Amygdala (tissue), 56 donors: ENCODE measurements at regions not wholly inside any gene's neighbourhood (a gene's known extent, or its start where the extent isn't known, plus 50 kb on each side); places are given as distances from the start of the nearest gene placed in this dataset.
"Not testable (repeated sequence)": the region's sequence is repeated elsewhere in the genome, so short reads cannot be mapped to it uniquely, and the experiment has no call there.

Source experiments
- DNase-seq, 56 donors: peaks; one replicate each; lab custom pipeline; 2025; lab: John Stamatoyannopoulos, UW

- no peak for DNase-seq
These were observed 349.3 kb upstream of the SOX2 start for GRCh38 chr3:181362378-181362777.

- DNase-seq: peak in 1 of 56 donors; percentile 14
These were observed 353.2 kb upstream of the SOX2 start for GRCh38 chr3:181358562-181358961.

DNA sequence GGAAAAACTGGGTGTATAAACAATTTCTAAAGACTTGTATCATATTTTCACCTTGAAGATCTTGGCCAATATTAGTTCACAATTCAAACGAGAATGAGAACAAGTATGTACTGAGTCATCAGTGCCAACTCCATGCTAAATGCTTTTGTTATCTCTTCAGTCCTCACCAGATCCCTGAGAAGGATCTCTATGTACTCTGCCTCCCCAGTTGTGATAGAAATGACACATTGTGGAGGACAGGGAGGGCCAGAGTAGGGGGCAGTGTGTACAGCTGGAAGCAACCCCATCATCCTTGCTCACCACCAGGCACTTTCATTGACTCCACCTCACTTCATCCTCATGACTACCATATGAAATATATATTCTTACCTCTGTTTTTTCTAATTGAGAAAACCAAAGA lies 353.7 kb upstream of the SOX2 start:
- DNase-seq: no peak

DNA sequence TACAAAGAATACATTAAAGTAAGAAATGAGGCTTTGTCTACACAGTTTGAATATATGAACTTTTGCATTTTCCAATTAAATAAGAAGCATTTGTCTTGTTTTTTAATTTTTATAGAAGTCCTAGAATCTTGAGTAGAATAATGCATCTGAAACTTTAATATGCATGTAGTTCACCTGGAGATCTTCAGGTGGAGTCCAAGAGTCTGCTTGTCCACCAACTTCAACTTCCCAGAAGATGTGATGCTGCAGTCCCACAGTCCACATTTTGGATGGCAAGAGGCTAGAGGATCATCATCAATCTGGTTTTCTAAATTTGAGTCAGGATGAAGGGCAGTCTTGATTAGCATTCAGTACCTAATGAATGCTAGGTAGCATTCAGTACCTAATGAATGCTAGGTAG lies 357.6 kb upstream of the SOX2 start:
- DNase-seq: no peak

DNA sequence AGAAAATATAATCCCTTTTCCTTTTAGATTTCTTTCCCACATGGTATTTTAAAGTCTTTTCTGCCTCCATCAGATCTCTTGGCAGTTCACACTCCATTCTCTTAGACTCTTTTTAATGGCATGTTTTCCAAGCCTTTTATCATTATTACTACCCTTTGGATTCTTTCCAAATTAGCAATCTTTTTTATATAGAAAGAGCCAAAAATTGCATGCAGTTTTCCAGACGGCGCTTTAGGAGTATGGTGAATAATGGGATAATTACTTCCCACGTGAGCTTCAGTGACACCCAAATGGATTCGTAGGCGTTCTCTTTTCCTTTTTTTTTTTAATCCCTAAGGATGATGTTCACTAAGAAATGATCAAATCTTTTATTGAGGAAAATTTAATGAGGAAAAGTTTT lies 354.8 kb upstream of the DNAJC19 start:
- DNase-seq: no peak

GRCh38 chr3:181336597-181336996 lies 347.1 kb upstream of the DNAJC19 start:
- DNase-seq: no peak

DNA sequence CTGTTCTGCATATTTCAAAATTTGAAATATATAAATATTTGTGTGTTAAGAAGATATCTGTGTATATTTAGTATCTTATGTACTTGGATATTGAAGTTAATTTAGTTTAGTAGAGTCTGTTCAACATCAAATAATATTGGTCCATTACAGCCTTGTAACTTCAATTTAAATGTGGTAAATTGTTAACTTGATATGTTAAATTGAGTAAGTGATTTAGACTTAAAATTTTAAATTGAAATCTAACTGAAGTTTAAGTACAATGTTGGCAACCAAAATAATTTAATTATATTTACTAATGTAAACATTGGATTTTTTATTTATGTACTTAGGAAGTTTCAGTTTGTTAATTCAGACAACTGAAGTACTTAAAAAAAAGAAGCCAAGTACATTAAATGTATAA lies 343.9 kb upstream of the DNAJC19 start:
- no peak for DNase-seq

DNA sequence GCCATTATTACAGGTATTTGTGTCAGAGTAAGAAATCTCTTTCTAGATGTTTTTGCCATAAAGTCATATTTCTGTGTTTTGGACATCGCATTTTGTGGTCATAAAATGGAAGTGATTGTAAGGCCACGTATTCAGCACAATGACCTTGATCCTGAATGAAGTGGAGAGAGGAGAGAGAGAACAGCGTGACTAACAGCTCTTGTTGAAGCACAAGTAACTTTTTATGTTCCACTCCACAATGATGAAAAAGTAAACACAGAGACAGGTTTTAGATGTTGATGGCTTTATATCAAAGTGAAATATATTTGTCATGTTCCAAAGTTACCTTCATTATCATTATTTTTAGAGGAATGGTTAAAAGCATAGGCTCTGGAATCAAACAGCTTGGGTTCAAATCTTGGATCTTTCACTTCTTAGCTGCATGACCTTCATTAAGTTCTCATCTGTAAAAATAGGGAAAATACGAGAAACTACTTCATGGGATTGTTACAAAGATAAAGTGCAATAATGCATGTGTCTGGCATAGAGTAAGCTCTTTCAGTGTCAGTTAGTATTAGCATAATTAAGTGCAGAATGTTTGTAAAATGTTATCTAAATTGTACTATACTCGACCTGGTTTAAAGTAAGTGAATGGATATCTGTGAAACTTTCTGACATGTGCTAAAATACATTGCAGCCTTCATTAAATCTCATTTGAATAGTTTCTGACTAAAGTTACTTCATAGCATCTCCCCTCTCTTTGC lies 341.5 kb upstream of the DNAJC19 start:
- no peak for DNase-seq

DNA sequence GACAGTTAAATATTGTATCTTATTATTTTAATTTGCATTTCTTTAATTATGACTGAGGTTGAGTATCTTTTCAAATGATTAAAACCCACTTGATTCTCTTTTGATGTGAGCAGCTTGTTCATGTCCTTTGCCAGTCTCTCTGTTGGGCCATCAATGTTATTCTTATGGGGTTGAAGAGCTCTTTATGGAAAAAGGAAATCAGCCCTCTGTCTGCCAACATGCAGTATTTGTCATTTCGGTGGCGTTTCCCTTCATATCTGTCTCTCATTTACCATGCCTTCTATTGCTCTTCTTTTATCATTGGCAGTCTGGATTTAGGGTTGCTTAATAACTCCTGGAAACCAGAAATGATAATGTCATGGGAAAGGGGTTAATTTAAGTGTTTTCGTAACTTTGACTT lies 340.7 kb upstream of the DNAJC19 start:
- no peak for DNase-seq

- no peak for DNase-seq
These were observed 339.5 kb upstream of the DNAJC19 start for GRCh38 chr3:181329024-181329423.

DNA sequence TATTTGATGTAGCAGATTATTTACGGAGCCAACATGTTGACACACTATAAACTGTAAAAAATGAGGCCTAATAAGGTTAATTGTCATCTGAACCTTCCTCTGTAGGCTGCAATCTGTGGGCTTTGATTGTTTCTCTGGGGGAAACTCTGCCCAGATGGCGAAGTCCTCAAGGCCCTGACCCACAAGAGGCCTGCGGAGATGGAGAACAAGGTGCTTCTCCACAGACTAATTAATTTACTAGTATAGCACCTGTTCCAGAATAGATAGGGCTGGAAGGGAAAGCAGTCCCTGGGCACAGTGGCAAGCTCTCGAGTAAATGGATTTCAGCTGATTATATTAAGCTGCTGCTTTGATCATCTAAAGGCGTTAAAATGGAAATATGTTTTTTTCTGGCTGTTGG lies 338.8 kb upstream of the DNAJC19 start:
- DNase-seq: no peak

GRCh38 chr3:181327349-181327748 lies 337.8 kb upstream of the DNAJC19 start:
- DNase-seq: no peak

GRCh38 chr3:181326637-181327223 lies 337.2 kb upstream of the DNAJC19 start:
- DNase-seq: peak in 5 of 56 donors; percentile 8 to 73 (median 15)

- DNase-seq: not testable (repeated sequence)
These were observed 335.0 kb upstream of the DNAJC19 start for GRCh38 chr3:181324516-181324915.

DNA sequence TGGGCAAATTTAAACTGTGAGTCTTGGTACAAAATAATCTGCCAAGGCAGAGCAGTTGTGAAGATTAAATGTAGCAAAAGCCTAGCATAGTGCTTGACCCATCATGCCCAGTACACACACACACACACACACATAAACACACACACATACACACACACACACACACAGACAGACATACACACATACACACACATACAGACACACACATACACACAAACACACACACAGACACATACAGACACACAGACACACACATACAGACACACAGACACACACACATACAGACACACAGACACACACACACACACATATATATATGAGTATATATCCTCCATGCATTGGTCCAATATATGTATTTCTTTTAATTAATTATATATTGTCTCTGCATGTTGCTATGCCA lies 328.8 kb upstream of the DNAJC19 start:
- DNase-seq: no peak

GRCh38 chr3:181317508-181317907 lies 328.0 kb upstream of the DNAJC19 start:
- DNase-seq: no peak

DNA sequence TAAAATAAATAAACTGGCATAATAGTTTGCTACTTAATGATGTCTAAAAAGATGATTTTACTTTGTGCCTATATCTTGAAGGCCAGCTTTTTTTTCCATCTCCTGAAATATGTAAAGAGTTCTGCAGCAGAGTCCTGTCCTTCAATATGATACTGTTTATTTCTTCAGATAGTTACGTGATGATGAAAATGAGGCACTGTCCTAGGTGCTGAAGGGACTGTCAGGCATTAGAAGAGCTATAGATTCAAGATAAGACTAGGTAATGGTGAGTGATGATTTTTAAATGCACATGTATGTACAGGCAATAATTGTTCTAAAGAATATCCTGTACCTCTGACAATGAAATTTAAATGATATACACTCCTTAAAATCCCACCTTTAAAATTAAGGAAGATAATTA lies 326.9 kb upstream of the DNAJC19 start:
- DNase-seq: no peak

DNA sequence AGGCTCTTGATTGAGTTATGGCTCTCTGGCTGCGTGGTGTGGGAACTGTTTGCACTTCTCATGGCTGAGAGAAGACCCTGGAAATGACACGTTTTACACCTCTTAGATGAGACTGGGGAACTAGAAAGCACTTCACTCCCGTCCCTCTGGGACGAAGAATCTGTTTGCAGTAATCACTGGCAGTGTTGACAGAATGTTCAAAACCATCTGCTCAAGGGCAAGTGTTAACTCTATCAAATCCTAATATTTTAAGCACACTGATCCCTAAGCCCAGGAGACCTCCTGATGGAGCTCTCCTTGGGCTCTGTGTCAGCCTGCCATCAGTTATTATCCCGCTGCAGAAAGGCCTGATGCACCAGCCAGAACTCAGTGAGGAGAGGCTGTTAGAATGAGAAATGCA lies 323.8 kb upstream of the DNAJC19 start:
- DNase-seq: no peak

DNA sequence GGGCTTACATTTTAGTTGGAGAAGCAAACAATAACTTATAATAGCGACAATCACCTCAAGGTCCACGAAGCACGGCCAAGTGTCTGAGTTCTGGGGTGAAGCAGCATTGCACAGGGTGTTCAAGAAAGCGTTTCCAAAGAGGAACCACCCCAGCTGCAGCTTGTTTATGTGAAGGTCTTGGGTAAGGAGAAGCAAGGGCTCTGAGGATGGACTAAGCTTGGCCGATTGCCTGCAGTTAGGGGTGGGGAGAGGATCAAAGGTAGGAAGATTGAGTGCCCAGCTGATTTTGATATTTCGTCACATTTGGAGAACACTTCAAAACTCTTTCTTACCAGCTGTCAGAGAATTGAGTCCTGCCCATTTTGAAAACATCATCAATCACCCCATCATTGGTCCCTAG lies 321.6 kb upstream of the DNAJC19 start:
- DNase-seq: no peak

GRCh38 chr3:181302960-181303359 lies 313.4 kb upstream of the DNAJC19 start:
- no peak for DNase-seq

- DNase-seq: no peak
These were observed 310.5 kb upstream of the DNAJC19 start for GRCh38 chr3:181300033-181300432.

DNA sequence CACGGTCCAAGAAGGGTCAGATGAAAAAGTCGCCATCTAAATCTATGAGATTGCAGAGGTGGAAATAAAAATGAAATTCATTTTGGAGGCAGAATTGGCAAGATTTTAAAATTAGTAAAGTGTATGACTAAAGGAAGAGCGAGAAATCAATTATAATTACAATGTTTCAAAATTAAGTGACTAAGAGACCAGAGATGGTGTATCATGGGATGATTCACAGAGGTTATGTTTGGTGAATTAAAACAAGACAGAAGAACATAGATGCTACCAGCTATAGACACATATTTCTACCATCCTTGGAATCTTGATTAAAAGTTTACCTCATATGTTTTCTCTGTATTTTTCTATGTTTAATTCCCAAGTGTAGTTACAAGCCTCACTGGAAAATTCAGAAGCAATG lies 308.9 kb upstream of the DNAJC19 start:
- no peak for DNase-seq

DNA sequence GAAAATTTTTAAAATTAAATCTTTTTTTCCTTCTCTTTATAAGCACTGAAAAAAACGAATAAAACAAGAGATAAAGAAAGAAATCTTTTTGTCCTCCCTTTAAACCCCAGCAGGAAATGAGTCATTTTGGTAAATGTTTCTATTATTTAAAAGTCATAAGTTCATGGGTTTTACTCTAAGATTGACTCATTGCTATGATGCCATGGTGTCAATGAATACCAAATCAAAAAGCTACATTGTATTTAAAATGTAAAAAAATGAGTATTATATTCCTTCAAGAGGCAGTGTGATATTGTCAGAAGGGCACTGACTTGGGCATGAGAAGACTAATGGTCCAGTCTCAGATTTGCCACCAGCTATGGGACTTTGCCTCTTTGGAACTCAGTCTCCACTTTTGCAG lies 303.4 kb upstream of the DNAJC19 start:
- DNase-seq: no peak
